Transverse colon (tissue), 4 donors: ENCODE measurements at regions not wholly inside any gene's neighbourhood (a gene's known extent, or its start where the extent isn't known, plus 50 kb on each side); places are given as distances from the start of the nearest gene placed in this dataset.

Experiments
- DNase-seq: peaks from one replicate; pipeline ENCODE4 v3.0.0-alpha.2; 2019
- H3K27ac ChIP-seq, 4 donors: fragments of 200-600 bp; sonication (generic); 2 replicates each; pipeline ENCODE4 v1.5.1; 2016 to 2018; ENCODE audit warnings: inconsistent platforms in 4 of 4
- H3K27me3 ChIP-seq: fragments of 200-600 bp; sonication (generic); 2 replicates; pipeline ENCODE4 v1.5.1; 2017; ENCODE audit warnings: inconsistent platforms
- H3K36me3 ChIP-seq, 4 donors: fragments of 200-600 bp; sonication (generic); 2 replicates each; pipeline ENCODE4 v1.5.1; 2017 to 2019; ENCODE audit warnings: inconsistent platforms in 4 of 4
- H3K4me1 ChIP-seq, 4 donors: fragments of 200-600 bp; sonication (generic); 2 replicates each; pipeline ENCODE4 v1.5.1; 2017 to 2020; ENCODE audit warnings: inconsistent platforms in 4 of 4
- H3K4me3 ChIP-seq, 4 donors: fragments of 200-600 bp; sonication (generic); 1 replicate in 1 of 4; 2 replicates in 3 of 4; pipeline versions ENCODE4 v1.5.1 to v1.6.1; 2017 to 2019; ENCODE audit warnings: inconsistent platforms in 4 of 4
- H3K9me3 ChIP-seq, 2 donors: fragments of 200-600 bp; sonication (generic); 2 replicates each; pipeline ENCODE4 v1.5.1; 2017 to 2019; ENCODE audit warnings: inconsistent platforms in 2 of 2
- EP300 ChIP-seq: sonication (generic); formaldehyde crosslinking; IDR thresholded peaks from one replicate; pipeline ENCODE4 v1.6.1; 2017; ENCODE audit warnings: antibody characterized with exemption, low read depth
- POLR2A ChIP-seq: fragments of 450-650 bp; IDR thresholded peaks from one replicate; pipeline ENCODE4 v1.6.1; 2016; ENCODE audit warnings: antibody characterized with exemption, mild to moderate bottlenecking, moderate library complexity
- POLR2AphosphoS5 ChIP-seq, 3 donors: sonication (generic); formaldehyde crosslinking; IDR thresholded peaks; one replicate each; pipeline ENCODE4 v1.6.1; 2016; ENCODE audit warnings: antibody characterized with exemption in 3 of 3
- WGBS, 2 donors: methylation state at CpG; one replicate each; pipeline ENCODE4 v1.1.5; 2018; ENCODE audit warnings: low coverage in 1 of 2; 5-methylcytosine and 5-hydroxymethylcytosine counted together
- in situ Hi-C, 4 donors: fragments of 200-750 bp; cut with MboI; loops; one replicate each; pipeline versions ENCODE4 v1.15.0 to v1.15.1; 2017; ENCODE audit warnings: low sequenced_read_pairs in 3 of 4, low pct_ligation_motif_present in 1 of 4, low pct_unique_long_range_greater_than_20kb in 1 of 4
- intact Hi-C: fragments of 100-400 bp; cut with DNase I; formaldehyde crosslinking; loops from one replicate; pipeline ENCODE4 v1.15.1; 2023; ENCODE audit warnings: low total_unique reads
- TF ChIP-seq, protein P1 (sequence below), 5 experiments: fragments of 200-600 bp in 3 of 5; fragments of 450-650 bp in 2 of 5; sonication (generic) in 3 of 5; IDR thresholded peaks; 1 replicate in 2 of 5; 2 replicates in 3 of 5; pipeline ENCODE4 v1.5.1; 2016 to 2017; ENCODE audit warnings: antibody characterized with exemption in 5 of 5, inconsistent platforms in 3 of 5, mild to moderate bottlenecking in 2 of 5, moderate library complexity in 1 of 5

DNA sequence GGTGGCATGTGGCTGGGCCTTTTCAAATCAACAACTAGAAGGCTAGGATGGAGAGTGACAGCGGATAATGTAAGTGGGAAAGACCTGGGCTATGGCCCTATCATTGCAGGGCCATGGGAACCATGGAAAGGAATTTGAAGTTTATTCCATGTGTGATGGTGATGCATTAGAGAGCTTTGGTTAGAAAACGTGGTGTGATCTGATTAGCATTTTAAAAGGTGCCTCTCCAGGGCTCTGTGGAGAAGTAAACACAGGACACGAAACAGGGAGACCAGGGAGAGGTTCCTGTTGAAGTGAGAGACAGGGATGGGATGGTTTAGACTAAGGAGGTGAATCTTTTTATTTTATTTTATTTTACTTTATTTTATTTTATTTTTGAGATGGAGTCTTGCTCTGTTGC is 749.5 kb downstream of the GATA3 start:
- TF ChIP-seq EP300 (no peak), POLR2AphosphoS5 (IDR thresholded peaks at IDR 0.05) (no peak), POLR2A (no peak)
- TF ChIP-seq, protein P1, sequence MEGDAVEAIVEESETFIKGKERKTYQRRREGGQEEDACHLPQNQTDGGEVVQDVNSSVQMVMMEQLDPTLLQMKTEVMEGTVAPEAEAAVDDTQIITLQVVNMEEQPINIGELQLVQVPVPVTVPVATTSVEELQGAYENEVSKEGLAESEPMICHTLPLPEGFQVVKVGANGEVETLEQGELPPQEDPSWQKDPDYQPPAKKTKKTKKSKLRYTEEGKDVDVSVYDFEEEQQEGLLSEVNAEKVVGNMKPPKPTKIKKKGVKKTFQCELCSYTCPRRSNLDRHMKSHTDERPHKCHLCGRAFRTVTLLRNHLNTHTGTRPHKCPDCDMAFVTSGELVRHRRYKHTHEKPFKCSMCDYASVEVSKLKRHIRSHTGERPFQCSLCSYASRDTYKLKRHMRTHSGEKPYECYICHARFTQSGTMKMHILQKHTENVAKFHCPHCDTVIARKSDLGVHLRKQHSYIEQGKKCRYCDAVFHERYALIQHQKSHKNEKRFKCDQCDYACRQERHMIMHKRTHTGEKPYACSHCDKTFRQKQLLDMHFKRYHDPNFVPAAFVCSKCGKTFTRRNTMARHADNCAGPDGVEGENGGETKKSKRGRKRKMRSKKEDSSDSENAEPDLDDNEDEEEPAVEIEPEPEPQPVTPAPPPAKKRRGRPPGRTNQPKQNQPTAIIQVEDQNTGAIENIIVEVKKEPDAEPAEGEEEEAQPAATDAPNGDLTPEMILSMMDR (IDR thresholded peaks at IDR 0.05): no peak
- no peak overlapping the region for H3K4me3 ChIP-seq
- in situ Hi-C loops: no loop called here
- intact Hi-C loops: no loop called here
- no peak for DNase-seq
- 56 to 57% methylated on average over 3 of the region's 3 CpGs for WGBS, 2 donors
- H3K4me1 ChIP-seq: no peaks in the 10 kb centered on the region
- no peaks in the 10 kb centered on the region for H3K27me3 ChIP-seq
- no peaks in the 10 kb centered on the region for H3K36me3 ChIP-seq
- H3K27ac ChIP-seq: no peak overlapping the region
- no peaks in the 10 kb centered on the region for H3K9me3 ChIP-seq

DNA sequence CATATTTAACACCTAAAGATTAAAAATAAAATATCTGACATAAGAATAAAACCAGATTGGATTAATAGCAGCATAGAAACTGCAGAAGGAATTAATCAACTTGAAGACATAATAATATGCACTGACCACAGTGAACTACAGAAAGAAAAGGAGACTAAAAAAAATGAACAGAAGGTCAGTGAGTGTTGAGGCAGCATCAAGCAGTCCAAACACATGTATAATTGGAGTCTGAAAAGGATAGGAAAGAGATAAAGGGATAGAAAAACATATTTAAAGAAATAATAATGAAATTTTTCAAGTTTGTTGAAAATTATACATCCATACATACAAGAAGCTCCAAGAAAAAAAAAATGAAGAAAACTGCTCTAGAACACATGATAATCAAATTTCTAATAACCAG is 756.2 kb downstream of the GATA3 start:
- Histone ChIP-seq H3K4me1 (no peaks in the 10 kb centered on the region), H3K27me3 (no peaks in the 10 kb centered on the region), H3K4me3 (no peak overlapping the region), H3K36me3 (no peaks in the 10 kb centered on the region), H3K9me3 (no peaks in the 10 kb centered on the region), H3K27ac (no peak overlapping the region)
- no peak for DNase-seq
- TF ChIP-seq, protein P1 (IDR thresholded peaks at IDR 0.05): no peak
- no peak for TF ChIP-seq POLR2A
- TF ChIP-seq EP300: no peak
- no peak for TF ChIP-seq POLR2AphosphoS5 (IDR thresholded peaks at IDR 0.05)
- intact Hi-C loops (no loop called here), in situ Hi-C loops (no loop called here)

DNA sequence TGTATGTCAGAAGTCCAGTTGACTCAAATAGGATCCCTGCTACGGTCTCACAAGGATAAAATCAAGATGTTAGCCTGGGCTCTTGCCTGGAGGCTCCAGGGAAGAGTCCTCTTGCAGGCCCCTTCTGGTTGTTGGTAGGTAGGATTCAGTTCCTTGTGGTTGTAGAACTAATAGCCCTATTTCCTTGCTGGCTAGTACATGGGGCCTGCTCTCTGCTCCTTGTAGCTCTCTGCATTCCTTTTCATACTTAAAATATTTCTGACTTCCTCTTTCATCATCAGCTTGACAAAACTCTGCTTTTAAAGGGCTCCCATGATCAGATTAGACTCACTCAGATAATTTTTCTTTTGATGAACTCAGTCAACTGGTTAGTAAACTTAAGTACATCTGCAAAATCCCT is 756.7 kb downstream of the GATA3 start:
- Histone ChIP-seq H3K27me3 (no peaks in the 10 kb centered on the region), H3K4me1 (no peaks in the 10 kb centered on the region), H3K36me3 (no peaks in the 10 kb centered on the region), H3K9me3 (no peaks in the 10 kb centered on the region), H3K27ac (no peak overlapping the region), H3K4me3 (no peak overlapping the region)
- in situ Hi-C loops: no loop called here
- intact Hi-C loops: no loop called here
- TF ChIP-seq POLR2A: no peak
- TF ChIP-seq POLR2AphosphoS5 (IDR thresholded peaks at IDR 0.05): no peak
- no peak for TF ChIP-seq EP300
- TF ChIP-seq, protein P1 (IDR thresholded peaks at IDR 0.05): no peak
- 40 to 52% methylated on average over 1 of the region's 1 CpG for WGBS, 2 donors
- DNase-seq: no peak

DNA sequence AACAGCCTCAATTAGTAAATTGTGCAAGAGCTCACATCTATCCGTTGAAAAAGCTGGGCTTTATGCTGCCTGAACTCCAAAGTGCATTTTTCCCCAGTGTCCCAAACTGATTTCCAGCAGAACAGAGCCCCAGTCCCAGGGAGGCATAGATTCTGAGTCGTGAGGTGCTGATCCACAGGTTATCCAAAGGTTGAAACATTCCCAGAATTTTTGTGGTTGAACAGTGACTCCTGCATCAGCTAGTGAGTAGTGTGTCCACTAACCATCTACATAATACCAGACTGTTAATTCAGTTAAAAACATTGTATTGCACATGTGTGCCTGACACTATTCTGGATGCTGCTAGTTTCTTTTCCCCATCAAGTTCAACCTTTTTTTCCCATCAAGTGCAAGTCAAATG is 761.5 kb downstream of the GATA3 start:
- H3K4me3 ChIP-seq: no peak overlapping the region
- no peaks in the 10 kb centered on the region for H3K27me3 ChIP-seq
- no peak for DNase-seq
- no peaks in the 10 kb centered on the region for H3K4me1 ChIP-seq
- 44 to 50% methylated on average over 2 of the region's 2 CpGs for WGBS, 2 donors
- in situ Hi-C loops (no loop called here), intact Hi-C loops (no loop called here)
- TF ChIP-seq POLR2AphosphoS5 (IDR thresholded peaks at IDR 0.05): no peak
- TF ChIP-seq, protein P1 (IDR thresholded peaks at IDR 0.05): no peak
- TF ChIP-seq POLR2A: no peak
- TF ChIP-seq EP300: no peak
- no peak overlapping the region for H3K27ac ChIP-seq
- no peaks in the 10 kb centered on the region for H3K36me3 ChIP-seq
- H3K9me3 ChIP-seq: no peaks in the 10 kb centered on the region
